Hypothalamus (tissue), 51 donors: ENCODE measurements at regions not wholly inside any gene's neighbourhood (a gene's known extent, or its start where the extent isn't known, plus 50 kb on each side); places are given as distances from the start of the nearest gene placed in this dataset.

Experiments
- DNase-seq, 51 donors: peaks; one replicate each; lab custom pipeline; 2025; lab: John Stamatoyannopoulos, UW

- DNase-seq: no peak
These were observed 56.0 kb upstream of the CTXND1 start for GRCh38 chr15:80308002-80308401.

GRCh38 chr15:80309769-80310384 is 57.9 kb upstream of the CTXND1 start:
- no peak for DNase-seq

GRCh38 chr15:80310776-80311175 is 58.8 kb upstream of the CTXND1 start:
- no peak for DNase-seq

DNA sequence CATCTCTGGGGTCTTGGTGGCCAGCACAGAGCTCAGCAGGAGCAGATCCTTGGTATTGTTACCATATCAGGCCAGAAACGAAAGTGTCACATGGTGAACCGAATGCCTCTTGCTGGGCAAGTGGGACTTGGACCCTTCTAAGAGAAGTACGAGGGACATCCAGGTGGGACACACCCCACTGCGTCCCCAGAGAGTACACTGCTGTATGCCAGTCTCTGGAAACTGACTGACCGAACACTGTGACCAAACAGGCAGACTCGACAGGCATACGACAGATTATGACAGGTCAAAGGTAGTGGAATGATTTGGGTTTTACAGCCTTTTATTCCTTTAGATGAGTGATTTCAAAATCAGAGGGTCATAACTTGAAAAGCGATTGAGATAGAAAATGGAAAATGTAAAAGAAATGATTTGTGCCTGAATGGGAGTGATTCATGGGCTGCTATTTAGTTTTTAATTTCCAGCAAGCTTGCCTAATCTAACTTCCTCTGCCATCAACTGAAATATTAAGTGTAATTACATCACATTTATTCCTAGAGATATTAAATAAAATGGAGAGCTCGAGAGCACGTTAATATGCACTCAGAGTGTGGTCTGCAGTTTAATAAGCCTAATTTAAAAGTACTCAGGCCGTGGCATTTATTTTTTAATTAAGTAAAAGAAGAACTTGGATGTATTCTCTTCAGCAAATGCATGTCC is 63.4 kb upstream of the CTXND1 start:
- DNase-seq: no peak

GRCh38 chr15:80317389-80318182 is 65.6 kb upstream of the CTXND1 start:
- peak in 9 of 51 donors; percentile 4 to 58 (median 19) for DNase-seq

DNA sequence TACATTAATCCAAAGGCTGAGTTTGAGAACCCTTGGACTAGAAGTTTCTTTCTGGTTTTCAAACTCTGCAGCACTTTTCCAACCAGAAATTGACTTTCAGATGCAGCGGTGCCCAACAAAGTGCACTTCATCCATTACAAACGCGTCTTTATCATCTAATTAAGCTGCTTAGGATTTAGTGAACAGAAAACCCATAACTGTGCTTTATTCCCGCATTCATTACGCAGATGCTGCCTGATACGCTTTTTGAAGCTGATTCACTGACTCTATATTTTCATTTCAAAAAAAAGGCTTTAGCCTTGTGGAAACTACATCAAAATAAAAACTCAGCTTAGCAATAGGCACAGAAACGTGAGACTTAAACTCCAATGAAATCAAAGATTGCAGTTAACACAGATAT is 69.8 kb upstream of the CTXND1 start:
- no peak for DNase-seq

GRCh38 chr15:80323285-80323684 is 71.3 kb upstream of the CTXND1 start:
- DNase-seq: no peak

DNA sequence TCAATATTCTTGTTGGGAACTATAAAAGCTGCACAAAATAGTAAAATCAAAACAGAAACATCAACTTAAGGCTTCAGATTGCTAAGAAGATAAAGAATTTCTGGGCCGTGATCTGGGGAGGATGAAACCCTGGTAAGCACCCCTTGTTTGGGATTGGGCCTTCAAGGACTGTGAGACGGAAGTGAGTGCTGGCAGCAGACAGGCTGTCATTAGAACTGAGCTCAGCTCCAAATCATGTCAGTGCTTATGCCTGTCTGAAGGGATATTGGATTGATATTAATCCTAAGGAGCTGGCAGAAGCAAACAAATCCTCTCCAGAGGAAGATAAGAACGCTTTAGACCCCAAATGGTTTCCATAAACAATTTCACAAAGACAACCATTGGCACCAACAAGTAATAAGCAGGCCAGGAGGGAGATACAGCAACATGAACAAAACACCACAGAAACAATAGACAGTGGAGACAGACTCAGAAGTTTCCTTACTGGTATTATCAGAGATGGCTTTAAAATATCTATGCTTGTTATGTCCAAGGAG is 72.6 kb upstream of the CTXND1 start:
- no peak for DNase-seq

DNA sequence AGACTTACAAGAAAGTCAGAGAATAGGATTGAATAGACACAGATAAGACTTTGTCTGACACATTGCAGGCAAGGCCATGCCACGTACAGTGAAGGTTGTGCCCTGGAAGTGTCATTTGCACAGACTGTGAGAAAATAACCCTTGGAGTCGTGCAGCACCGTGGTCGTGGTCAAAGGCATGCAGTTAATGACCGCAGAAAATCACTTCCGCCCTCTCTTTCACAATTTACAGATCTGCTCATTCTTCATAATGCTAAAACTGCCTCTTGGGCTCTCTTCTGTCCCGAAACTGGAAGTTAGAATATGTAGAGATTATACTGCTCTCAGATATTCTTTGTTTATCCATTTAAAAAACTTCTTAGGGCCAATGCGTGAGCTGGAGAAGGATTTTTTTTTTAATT is 73.2 kb upstream of the CTXND1 start:
- DNase-seq: no peak

- DNase-seq: no peak
These were observed 74.3 kb upstream of the CTXND1 start for GRCh38 chr15:80326270-80326669.

DNA sequence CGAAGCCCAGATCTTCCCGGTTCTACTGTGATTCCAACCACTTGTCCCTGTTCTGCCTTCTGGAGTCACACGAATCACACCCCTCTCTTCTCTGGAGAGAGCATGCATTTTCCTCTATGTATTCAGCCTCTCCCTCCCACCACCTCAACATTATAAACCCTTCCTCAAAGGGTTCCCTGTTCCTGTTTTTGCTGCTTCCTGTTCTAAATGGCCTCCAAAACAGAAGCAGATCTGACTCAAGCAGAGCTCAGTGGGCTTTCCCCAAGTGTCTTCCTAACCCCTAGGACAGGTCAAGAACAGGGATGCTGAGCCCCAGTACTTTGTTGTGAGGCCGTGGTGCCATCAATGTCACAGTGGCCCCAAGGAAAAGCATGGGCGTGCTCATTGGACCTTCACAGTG is 75.7 kb upstream of the ARNT2 start:
- no peak for DNase-seq

DNA sequence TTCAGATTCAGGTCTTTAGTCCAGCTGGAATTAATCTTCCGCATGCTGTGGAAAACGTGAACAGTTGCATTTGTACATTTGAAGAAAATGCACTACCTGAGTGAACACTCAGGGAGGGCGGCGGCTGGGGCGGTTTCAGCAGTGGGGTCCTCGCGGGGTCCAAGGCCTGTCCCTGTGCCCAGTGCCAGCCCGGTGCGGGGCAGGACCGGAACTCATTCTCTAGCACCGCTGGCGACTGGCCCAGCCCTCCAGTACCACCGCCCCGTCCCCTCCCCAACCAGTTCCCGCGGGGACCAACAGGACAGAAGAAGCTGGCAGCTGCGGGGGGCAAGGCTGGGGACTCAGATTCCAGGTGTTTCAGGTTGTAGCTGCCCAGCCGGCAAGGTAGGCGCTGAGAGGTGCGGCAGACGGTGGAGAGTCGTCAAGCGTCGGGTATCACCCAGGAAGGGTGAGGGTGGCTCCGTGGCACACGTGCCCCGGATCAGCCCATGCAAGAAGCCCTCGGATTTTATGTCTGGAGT is 72.2 kb upstream of the ARNT2 start:
- no peak for DNase-seq

DNA sequence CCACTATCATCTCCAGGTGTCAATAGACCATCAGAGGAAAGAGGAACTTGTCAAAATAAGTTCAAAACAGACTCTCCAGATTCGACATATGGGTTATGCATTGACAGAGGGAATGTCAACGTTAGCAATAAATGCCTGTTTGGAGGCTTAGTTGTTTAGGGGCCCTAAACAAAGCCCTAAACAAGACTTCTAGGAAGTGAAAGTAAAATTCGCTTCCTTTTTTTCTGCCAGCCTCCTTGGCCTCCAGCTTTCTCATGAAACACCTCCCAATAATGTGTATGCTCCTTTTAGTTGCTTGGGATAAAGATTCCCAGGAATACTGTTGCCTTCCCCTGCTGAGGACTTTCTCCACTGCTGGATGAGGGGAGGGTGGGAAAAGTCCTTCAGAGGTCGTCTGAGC is 70.9 kb upstream of the ARNT2 start:
- no peak for DNase-seq

GRCh38 chr15:80334521-80334920 is 69.7 kb upstream of the ARNT2 start:
- no peak for DNase-seq

- no peak for DNase-seq
These were observed 64.6 kb upstream of the ARNT2 start for GRCh38 chr15:80339601-80340000.

DNA sequence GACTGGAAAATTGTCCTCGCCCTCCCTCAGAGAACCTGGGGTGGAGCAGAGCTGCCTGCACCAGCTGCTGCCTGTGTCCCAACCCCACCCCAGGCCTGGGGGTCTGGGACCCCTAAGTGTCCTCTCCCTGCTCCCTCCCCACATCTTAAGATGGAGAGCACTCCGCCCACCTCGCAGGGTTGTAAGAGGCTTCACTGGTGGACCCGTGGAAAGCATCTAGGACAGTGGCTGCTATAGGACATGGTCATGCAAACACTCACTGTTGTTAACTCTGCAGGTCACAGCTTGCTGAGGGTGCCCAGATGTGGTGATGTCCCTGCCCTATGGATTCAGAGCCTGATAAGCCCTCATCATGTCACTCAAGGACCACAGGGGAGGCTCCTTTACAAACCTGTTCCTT is 62.0 kb upstream of the ARNT2 start:
- no peak for DNase-seq

DNA sequence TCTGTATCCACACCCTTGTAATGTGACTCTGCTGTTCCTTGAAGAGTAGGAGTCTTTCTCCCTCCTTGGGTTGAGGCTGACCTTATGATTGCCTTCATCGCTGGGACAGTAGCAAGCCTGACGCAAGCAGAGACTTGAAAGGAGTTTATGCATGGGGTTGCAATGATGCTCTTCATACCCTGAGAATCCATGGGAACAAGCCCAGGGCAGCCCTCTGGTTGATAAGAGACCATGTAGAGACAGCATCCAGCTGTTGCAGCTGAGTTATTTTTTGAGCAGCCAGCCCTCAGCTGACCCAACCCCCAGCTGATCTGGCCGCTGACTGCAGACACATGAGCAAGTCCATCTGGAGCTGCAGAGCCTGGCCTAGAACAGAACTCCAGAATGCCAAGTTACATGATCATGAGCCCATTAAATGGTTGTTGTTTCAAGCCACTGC is 60.6 kb upstream of the ARNT2 start:
- no peak for DNase-seq

DNA sequence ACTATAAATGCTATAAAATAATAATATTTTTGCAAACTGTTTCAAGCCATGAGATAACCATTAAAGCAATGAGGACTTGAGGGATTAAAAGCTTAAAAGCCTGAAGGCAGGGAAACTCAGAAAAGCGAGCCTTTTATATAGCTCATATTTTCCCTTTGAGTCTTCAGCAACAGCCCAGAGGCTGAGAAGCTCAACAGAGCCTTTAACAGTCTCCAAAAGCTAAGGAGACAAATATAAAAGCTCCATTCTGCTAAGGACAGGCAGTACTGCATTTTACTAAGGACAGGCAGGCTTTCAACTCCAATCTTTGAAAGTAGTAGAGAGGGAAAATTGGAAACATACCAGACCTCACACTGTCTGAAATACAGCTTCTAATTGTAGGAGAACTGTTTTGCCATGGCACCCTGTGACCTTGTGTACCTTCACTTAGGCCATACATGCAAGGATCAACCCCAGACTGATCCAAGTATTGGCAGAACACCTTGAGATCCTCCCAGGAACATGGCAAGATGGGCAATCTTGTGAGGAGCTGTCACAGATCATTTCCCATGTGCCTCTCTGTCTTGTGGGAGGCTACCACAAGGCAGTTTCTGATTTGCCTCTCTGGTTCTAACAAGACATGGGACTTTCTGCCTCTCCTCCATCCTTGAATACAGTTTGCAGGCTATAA is 53.1 kb upstream of the ARNT2 start:
- DNase-seq: peak in 8 of 51 donors; percentile 3 to 52 (median 16)
